HCT116 (cell line): ENCODE measurements at regions not wholly inside any gene's neighbourhood (a gene's known extent, or its start where the extent isn't known, plus 50 kb on each side); places are given as distances from the start of the nearest gene placed in this dataset.

Experiments
- ATAC-seq: fragments of 200-7000 bp; cut with Tn5 transposase; 2 replicates; pipeline ENCODE4 v1.9.1; 2020; ENCODE audit warnings: mild to moderate bottlenecking, moderate library complexity
- BruUV-seq: library from RNA; stranded (reverse); fragments of 400-500 nt; replicated peaks from 2 replicates; lab custom pipeline; 2021; lab: Mats Ljungman, UMichigan
- CTCF ChIA-PET: fragments of 300-600 bp; sonication (Branson Sonifier 250); formaldehyde crosslinking; loops from one replicate; lab custom pipeline; 2021; ENCODE audit warnings: antibody characterized with exemption; lab: Charles Lee
- POLR2A ChIA-PET: fragments of 300-600, 350-600 bp; sonication (Branson Sonifier 250); formaldehyde crosslinking; loops from one replicate; lab custom pipeline; 2021; ENCODE audit warnings: antibody characterized with exemption; lab: Charles Lee
- RAD21 ChIA-PET, 2 experiments: fragments of 300-600 bp; sonication (Branson Sonifier 250); formaldehyde crosslinking; loops; one replicate each; lab custom pipeline; 2023; ENCODE audit warnings: low total read pairs in 2 of 2; ENCODE audit not compliant: uncharacterized antibody in 2 of 2, unreplicated experiment in 2 of 2, low non-redundant PET in 1 of 2; lab: Charles Lee
- DNase-seq: peaks from one replicate; pipeline ENCODE4 v3.0.0-alpha.2; 2010; ENCODE audit warnings: low read depth, low spot score
- H2AFZ ChIP-seq: fragments of 200-600 bp; shearing (Covaris generic), sonication (generic); 2 replicates; pipeline ENCODE4 v1.6.1; 2017; ENCODE audit warnings: low read depth, mixed run types, mixed read lengths, antibody characterized with exemption, low read length; ENCODE audit not compliant: poor library complexity, severe bottlenecking
- H3K27ac ChIP-seq: 2 replicates; pipeline ENCODE4 v1.5.1; 2012; ENCODE audit warnings: low read depth, low read length
- H3K27me3 ChIP-seq: fragments of 200-600 bp; sonication (generic); 2 replicates; pipeline ENCODE4 v1.6.1; 2016; ENCODE audit warnings: mixed run types, low read length, mixed read lengths; ENCODE audit not compliant: insufficient read depth
- H3K36me3 ChIP-seq, 2 experiments: fragments of 200-500 bp in 1 of 2; fragments of 200-600 bp in 1 of 2; sonication (Bioruptor generic) in 1 of 2; sonication (generic) in 1 of 2; 2 replicates each; pipeline versions ENCODE4 v1.5.1 to v1.6.1; 2014 to 2016; ENCODE audit warnings: low read length in 2 of 2, inconsistent platforms in 1 of 2, mixed read lengths in 1 of 2, mixed run types in 1 of 2; ENCODE audit not compliant: insufficient read depth in 2 of 2, control insufficient read depth in 1 of 2
- H3K4me1 ChIP-seq, 2 experiments: fragments of 200-600 bp in 1 of 2; sonication (generic) in 1 of 2; 2 replicates each; pipeline versions ENCODE4 v1.5.1 to v1.6.1; 2012 to 2017; ENCODE audit warnings: low read length in 2 of 2, inconsistent platforms in 1 of 2, mild to moderate bottlenecking in 1 of 2, mixed read lengths in 1 of 2, mixed run types in 1 of 2, moderate library complexity in 1 of 2; ENCODE audit not compliant: insufficient read depth in 2 of 2, control insufficient read depth in 1 of 2
- H3K4me2 ChIP-seq: fragments of 200-600 bp; sonication (generic); 2 replicates; pipeline ENCODE4 v1.6.1; 2017; ENCODE audit warnings: mixed run types, low read length, mixed read lengths
- H3K4me3 ChIP-seq, 2 experiments: fragments of 200-600 bp in 1 of 2; sonication (generic) in 1 of 2; replicated peaks in 1 of 2; 2 replicates each; pipeline ENCODE4 v1.5.1; 2011 to 2016; ENCODE audit warnings: low read length in 2 of 2, control low read depth in 1 of 2, low read depth in 1 of 2, mild to moderate bottlenecking in 1 of 2, mixed read lengths in 1 of 2, mixed run types in 1 of 2
- H3K79me2 ChIP-seq: fragments of 200-600 bp; sonication (generic); 2 replicates; pipeline ENCODE4 v1.6.1; 2017; ENCODE audit warnings: mild to moderate bottlenecking, mixed run types, low read length, moderate library complexity, mixed read lengths; ENCODE audit not compliant: insufficient read depth
- H3K9ac ChIP-seq: fragments of 200-600 bp; sonication (generic); 2 replicates; pipeline ENCODE4 v1.6.1; 2016; ENCODE audit warnings: low read length, mixed read lengths
- H3K9me2 ChIP-seq: fragments of 200-600 bp; sonication (generic), shearing (Covaris generic); 2 replicates; pipeline ENCODE4 v1.6.1; 2017; ENCODE audit warnings: mixed run types, mild to moderate bottlenecking, moderate library complexity; ENCODE audit not compliant: insufficient read depth
- H3K9me3 ChIP-seq, 2 experiments: fragments of 200-500 bp in 1 of 2; fragments of 200-600 bp in 1 of 2; sonication (Bioruptor generic) in 1 of 2; sonication (generic) in 1 of 2; 2 replicates each; pipeline ENCODE4 v1.6.1; 2014 to 2017; ENCODE audit warnings: low read length in 2 of 2, mixed read lengths in 2 of 2, inconsistent platforms in 1 of 2, low read depth in 1 of 2, mild to moderate bottlenecking in 1 of 2, mixed run types in 1 of 2, moderate library complexity in 1 of 2; ENCODE audit not compliant: control insufficient read depth in 1 of 2, insufficient read depth in 1 of 2
- H4K20me1 ChIP-seq: fragments of 200-600 bp; sonication (generic), shearing (Covaris generic); 2 replicates; pipeline ENCODE4 v1.6.1; 2017; ENCODE audit warnings: mixed run types, mild to moderate bottlenecking, moderate library complexity; ENCODE audit not compliant: insufficient read depth
- CEBPB ChIP-seq: IDR thresholded peaks from 2 replicates; pipeline ENCODE4 v1.6.1; 2012; ENCODE audit warnings: low read depth
- EGR1 ChIP-seq: IDR thresholded peaks from 2 replicates; pipeline ENCODE4 v1.6.1; 2012; ENCODE audit warnings: low read depth
- MAX ChIP-seq: IDR thresholded peaks from 2 replicates; pipeline ENCODE4 v1.6.1; 2012
- POLR2A ChIP-seq: IDR thresholded peaks from 2 replicates; pipeline ENCODE4 v1.7.0; 2011; ENCODE audit warnings: borderline replicate concordance; ENCODE audit not compliant: insufficient read depth, insufficient read length; ENCODE audit errors: extremely low read depth
- RAD21 ChIP-seq: IDR thresholded peaks from 2 replicates; pipeline ENCODE4 v1.6.1; 2012; ENCODE audit warnings: low read depth, mild to moderate bottlenecking
- SIN3A ChIP-seq: IDR thresholded peaks from 2 replicates; pipeline ENCODE4 v1.6.1; 2012; ENCODE audit warnings: low read depth
- SP1 ChIP-seq: IDR thresholded peaks from 2 replicates; pipeline ENCODE4 v1.6.1; 2012; ENCODE audit warnings: low read depth
- SRF ChIP-seq: IDR thresholded peaks from 2 replicates; pipeline ENCODE4 v1.6.1; 2012; ENCODE audit warnings: low read depth
- YY1 ChIP-seq: IDR thresholded peaks from 2 replicates; pipeline ENCODE4 v1.6.1; 2011; ENCODE audit warnings: low read length, low read depth, moderate library complexity, mild to moderate bottlenecking; ENCODE audit not compliant: insufficient replicate concordance; ENCODE audit errors: extremely low read depth
- intact Hi-C: fragments of 100-400 bp; cut with micrococcal nuclease; formaldehyde crosslinking; loops from 2 replicates; pipeline ENCODE4 v1.10.0; 2022
- TF ChIP-seq, protein P1 (sequence below): IDR thresholded peaks from 2 replicates; pipeline ENCODE4 v1.6.1; 2011; ENCODE audit warnings: mild to moderate bottlenecking, low read length, moderate library complexity; ENCODE audit not compliant: insufficient replicate concordance; ENCODE audit errors: extremely low read depth

- Histone ChIP-seq H4K20me1 (no peaks in the 10 kb centered on the region), H3K9ac (no peak overlapping the region), H3K27ac (no peak overlapping the region), H3K4me2 (no peak overlapping the region), H3K79me2 (no peaks in the 10 kb centered on the region), H3K9me3 (peaks cover 6 to 12% of the 10 kb centered on the region in 2 experiments; a peak in 1 of 4 replicates), H2AFZ (no peak overlapping the region), H3K4me3 (no peak overlapping the region), H3K36me3 (no peaks in the 10 kb centered on the region), H3K4me1 (peaks cover 3 to 9% of the 10 kb centered on the region in 2 experiments; a peak in 2 of 4 replicates), H3K27me3 (no peaks in the 10 kb centered on the region), H3K9me2 (no peaks in the 10 kb centered on the region)
- ChIA-PET CTCF (no interaction called here), POLR2A (no interaction called here), RAD21 (interaction anchor here in 1 of 2 experiments (0.6 kb wide), 1 partner anchor 108 kb away, joined by 3 read pairs; no protein-coding TSS in a partner anchor)
- ATAC-seq = no peak
- intact Hi-C loops = no loop called here
- TF ChIP-seq POLR2A (no peak), MAX (no peak), RAD21 (no peak), YY1 (no peak), SIN3A (no peak), CEBPB (no peak), EGR1 (no peak), SRF (no peak), SP1 (no peak)
- TF ChIP-seq, protein P1, sequence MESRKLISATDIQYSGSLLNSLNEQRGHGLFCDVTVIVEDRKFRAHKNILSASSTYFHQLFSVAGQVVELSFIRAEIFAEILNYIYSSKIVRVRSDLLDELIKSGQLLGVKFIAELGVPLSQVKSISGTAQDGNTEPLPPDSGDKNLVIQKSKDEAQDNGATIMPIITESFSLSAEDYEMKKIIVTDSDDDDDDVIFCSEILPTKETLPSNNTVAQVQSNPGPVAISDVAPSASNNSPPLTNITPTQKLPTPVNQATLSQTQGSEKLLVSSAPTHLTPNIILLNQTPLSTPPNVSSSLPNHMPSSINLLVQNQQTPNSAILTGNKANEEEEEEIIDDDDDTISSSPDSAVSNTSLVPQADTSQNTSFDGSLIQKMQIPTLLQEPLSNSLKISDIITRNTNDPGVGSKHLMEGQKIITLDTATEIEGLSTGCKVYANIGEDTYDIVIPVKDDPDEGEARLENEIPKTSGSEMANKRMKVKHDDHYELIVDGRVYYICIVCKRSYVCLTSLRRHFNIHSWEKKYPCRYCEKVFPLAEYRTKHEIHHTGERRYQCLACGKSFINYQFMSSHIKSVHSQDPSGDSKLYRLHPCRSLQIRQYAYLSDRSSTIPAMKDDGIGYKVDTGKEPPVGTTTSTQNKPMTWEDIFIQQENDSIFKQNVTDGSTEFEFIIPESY = no peak
- DNase-seq = no peak
- no TSS peak for BruUV-seq
These were observed 166.4 kb downstream of the DUSP6 start for GRCh38 chr12:89185889-89186288.
